DMS79 treated with DMSO at 0.1 percent for 48 hours (cell line): ENCODE measurements at regions not wholly inside any gene's neighbourhood (a gene's known extent, or its start where the extent isn't known, plus 50 kb on each side); places are given as distances from the start of the nearest gene placed in this dataset.
"Not testable (repeated sequence)": the region's sequence is repeated elsewhere in the genome, so short reads cannot be mapped to it uniquely, and the experiment has no call there.

ENCODE experiments used
- DNase-seq: peaks from one replicate; lab custom pipeline; 2025; lab: John Stamatoyannopoulos, UW

- DNase-seq: no peak
Measured at GRCh38 chr3:34876997-34877396, 762.3 kb upstream of the ARPP21 start.

- no peak for DNase-seq
Measured at GRCh38 chr3:34878488-34878887, 760.8 kb upstream of the ARPP21 start.

DNA sequence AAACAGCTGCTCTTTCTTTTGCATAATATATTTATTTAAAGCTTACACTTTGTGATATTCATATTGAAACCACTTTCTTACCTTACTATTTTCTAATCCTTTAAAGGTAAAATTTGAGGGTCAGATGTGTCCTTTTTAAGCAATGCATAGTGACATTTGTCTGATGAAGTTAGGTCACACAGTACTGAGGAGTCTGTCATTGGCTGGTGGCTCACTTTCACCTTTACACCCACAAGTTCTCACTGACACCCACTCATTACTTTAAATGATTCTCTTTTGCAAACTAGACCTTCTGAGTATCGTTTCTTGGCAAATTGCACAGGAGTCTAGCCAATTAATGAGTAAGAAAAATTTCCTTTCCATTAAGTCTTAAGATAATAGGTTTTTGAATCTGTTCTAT, 758.3 kb upstream of the ARPP21 start:
- DNase-seq: no peak

DNA sequence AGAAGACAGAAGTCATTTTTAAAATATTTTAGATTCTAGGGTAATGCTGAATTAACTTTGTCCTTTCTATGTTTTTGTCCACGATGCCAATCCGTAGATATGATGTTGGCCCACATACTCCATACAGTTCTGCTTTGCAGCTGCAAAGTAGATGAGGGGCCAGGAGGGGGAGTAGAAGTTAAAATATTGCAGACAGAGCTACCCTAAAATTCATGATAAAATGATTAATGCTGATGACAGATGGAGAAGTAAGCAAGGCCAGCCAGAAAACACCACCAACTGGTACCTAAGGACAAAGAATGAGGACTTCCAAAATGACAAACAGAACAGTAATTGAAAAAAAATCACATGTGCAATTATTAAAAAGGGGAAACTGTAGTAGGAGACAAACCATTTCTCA, 756.6 kb upstream of the ARPP21 start:
- DNase-seq: no peak

GRCh38 chr3:34884007-34884406, 755.3 kb upstream of the ARPP21 start:
- DNase-seq: no peak

- DNase-seq: no peak
Measured at GRCh38 chr3:34886443-34886842, 752.9 kb upstream of the ARPP21 start.

DNA sequence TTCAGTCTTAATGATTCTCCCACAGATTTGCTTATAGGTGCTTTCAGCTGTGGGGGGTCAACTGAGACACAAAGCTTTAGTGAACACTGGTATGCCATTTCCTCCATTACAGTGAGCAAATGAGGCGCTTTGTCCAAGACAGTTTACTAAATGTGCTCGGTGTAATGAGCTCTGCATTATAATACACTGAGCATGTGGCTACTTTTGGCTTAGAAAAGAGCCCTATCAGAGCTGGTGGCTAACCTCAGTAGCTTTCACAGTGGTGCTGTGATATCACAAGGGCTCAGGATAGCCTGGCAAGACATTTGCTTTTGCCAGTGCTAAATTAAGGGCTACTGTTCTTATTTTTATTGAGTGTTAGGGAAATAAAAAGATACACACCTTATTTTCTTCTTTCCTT, 749.7 kb upstream of the ARPP21 start:
- no peak for DNase-seq

DNA sequence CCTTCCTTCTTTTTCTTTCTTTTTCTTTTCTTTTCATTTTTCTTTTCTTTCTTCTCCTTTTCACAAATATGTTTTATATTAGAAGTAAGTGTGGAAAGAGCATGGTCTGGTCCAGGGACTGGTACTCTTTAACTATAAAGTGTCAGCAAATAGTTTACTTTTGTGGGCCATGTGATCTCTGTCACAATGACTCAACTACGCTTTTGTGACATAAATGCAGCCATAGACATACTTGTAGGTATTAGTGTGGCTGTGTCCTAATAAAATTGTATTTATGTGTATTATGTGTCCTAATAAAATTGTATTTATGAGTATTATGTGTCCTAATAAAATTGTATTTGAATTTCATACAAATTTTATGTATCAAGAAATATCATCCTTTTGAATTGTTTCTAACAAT, 749.1 kb upstream of the ARPP21 start:
- DNase-seq: no peak

- DNase-seq: no peak
Measured at GRCh38 chr3:34891941-34892340, 747.4 kb upstream of the ARPP21 start.

GRCh38 chr3:34895841-34896240, 743.5 kb upstream of the ARPP21 start:
- no peak for DNase-seq

DNA sequence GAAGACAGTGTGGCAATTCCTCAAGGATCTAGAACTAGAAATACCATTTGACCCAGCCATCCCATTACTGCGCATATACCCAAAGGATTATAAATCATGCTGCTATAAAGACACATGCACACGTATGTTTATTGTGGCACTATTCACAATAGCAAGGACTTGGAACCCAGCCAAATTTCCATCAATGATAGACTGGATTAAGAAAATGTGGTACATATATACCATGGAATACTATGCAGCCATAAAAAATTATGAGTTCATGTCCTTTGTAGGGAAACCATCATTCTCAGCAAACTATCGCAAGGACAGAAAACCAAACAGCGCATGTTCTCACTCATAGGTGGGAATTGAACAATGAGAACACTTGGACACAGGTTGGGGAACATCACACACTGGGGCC, 729.6 kb upstream of the ARPP21 start:
- not testable (repeated sequence) for DNase-seq

- DNase-seq: no peak
Measured at GRCh38 chr3:34919025-34919424, 720.3 kb upstream of the ARPP21 start.

- DNase-seq: no peak
Measured at GRCh38 chr3:34920806-34921205, 718.5 kb upstream of the ARPP21 start.

GRCh38 chr3:34924961-34925360, 714.4 kb upstream of the ARPP21 start:
- no peak for DNase-seq

DNA sequence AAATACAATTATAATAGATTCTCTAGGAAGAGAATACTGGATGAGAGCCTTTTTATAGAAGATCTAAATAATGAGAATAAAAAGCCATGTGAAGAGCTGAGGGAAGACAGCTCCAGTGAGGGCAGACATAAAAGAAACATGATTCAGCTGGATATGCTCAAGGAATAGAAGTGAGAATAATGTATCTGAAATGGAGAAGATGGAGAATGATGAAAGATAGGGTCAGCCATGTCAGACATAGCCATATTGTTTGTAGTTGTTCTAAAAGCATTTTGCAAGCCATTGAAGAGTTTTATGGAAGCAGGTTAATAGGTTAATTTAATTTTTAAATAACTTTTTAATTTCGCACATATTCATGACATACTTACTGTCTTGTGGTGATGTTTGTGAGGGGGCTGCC, 713.5 kb upstream of the ARPP21 start:
- no peak for DNase-seq

DNA sequence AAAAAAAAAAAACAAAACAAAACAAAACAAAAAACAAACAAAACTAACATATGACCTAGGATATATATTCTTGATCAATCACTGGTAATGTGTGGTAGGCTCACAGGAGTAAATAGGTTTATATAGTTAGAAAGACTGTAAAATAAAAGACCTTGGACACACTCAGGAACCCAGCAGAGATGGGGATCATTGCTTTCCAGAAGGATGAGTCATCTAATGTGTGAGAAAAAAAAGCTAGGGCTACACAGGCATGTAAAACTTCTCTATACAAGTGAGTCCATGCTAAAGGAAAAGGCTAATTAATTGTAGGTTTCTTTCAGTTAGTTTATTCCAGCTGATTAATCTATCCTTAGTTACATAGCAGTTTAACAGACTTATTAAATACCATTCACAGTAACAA, 710.3 kb upstream of the ARPP21 start:
- DNase-seq: no peak

DNA sequence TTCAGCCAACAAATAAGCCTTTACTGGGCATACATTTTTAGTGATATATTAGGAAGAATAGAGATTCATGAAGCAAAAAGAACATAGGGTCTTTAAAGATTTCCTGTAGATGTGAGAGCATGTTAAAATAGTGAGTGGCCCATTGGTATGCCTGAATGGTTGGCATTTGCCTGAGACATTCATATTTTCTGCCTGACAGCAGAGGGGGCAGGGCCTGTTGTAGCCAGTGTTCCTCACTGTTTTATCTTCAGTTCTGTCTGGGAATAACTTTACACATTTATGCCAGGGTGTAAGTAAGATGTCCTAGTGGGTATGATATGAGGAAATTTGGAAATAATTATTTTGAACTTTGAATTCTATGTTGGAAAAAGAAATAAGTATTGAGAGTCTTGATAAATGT, 704.7 kb upstream of the ARPP21 start:
- DNase-seq: no peak

DNA sequence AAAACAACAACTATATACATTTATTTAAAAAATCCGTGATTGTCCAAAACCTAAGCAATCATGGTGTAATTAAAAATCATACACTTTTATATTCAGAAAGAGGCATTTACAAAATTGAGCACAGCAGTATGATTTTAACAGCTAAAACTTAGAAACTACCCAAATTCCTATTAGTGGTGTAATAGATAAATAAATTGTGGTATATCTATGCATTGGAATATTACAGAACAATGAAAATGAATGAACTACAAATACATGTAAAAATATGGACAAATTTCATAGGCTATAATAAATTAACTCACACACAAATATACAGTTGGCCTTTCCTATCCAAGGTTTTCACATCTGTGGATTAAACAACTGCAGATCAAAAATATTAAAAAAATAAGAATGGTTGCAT, 700.5 kb upstream of the ARPP21 start:
- no peak for DNase-seq

- DNase-seq: no peak
Measured at GRCh38 chr3:34942256-34942655, 697.1 kb upstream of the ARPP21 start.

DNA sequence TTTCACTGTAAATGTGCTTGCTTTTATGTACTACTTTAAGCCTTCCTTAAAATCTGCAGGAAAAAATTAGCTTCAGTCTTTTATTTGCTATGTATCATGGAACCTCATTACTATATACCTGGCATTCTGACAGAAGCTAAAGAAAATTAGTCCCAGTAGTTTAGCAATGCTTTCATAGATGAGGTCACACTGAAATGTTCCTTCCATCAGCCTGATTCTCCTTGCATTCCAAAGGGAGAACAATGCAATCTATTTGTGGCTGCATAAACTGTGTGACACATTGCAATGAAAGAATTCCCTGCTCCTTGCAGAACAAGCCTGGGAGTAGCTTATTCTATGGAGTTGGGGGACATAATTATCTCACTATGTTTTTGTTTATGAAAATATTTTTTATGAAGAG, 691.5 kb upstream of the ARPP21 start:
- DNase-seq: no peak

- DNase-seq: no peak
Measured at GRCh38 chr3:34948517-34948916, 690.8 kb upstream of the ARPP21 start.

DNA sequence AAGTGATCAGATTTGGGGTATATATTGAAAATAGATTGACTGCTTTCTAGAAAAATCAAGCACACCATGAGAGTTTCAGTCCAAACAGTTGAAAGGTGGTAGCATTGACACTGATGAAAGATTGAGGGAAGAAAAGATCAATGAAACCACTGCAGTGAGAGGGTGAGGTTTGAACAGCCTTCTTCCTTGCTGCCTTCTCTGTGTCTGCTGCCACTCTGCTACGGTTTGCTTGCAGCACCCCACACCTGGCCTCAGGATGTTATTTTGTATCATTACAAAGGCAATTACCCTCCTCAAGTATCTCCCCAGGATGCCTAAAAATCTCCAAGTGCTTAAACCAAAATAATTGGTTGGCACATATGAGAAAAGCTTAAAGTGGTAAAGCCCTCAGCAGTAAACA, 683.6 kb upstream of the ARPP21 start:
- DNase-seq: no peak

- DNase-seq: no peak
Measured at GRCh38 chr3:34956511-34956910, 682.8 kb upstream of the ARPP21 start.

DNA sequence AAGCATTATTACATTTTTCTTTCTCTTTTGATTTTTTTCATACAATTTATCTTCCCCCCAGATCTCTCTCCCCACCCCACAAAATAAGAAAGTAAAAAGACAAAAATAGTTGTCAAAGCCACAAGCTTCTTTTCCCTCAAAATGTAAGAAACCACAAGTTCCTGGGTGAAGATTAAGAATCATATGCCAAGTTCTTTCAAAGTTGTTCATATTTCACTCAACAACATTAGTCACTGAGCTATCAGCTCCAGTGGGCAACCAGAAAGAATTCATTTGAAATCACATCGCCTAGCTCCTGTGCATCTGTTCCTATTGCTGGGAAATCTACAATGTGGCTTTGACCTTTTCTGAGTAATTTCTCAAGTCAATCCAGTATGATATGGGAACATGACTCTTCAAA, 681.6 kb upstream of the ARPP21 start:
- DNase-seq: no peak

DNA sequence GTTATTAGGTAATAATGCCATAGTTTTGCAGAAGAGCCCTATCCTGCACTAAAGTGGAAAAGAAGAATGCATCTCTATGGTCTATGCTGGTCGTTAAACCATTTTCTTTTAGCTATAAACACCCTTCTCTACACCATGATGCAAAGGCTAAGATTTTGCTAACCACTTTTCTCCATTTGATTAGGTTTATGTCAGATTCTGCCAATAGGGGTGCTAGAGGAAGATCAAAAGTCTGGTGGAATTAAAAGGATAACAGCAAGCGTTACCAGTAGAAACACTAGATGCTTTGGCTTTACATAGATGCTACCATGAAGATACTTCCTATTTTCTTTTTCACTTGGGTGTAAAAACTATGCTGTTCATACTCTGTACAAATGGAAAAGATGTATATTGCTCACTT, 669.8 kb upstream of the ARPP21 start:
- no peak for DNase-seq
